Left colon (tissue), 2 donors: ENCODE measurements at regions not wholly inside any gene's neighbourhood (a gene's known extent, or its start where the extent isn't known, plus 50 kb on each side); places are given as distances from the start of the nearest gene placed in this dataset.

Experiments used
- ATAC-seq: fragments of 200-7000 bp; cut with Tn5 transposase; one replicate; pipeline ENCODE4 v1.9.1; 2020; ENCODE audit warnings: mild to moderate bottlenecking, moderate library complexity
- DNase-seq, 2 donors: peaks; one replicate each; pipeline ENCODE4 v3.0.0-alpha.2; 2020
- intact Hi-C, 2 donors: fragments of 100-400 bp; cut with DNase I in 1 of 2; cut with micrococcal nuclease in 1 of 2; formaldehyde crosslinking; loops; one replicate each; pipeline versions ENCODE4 v1.11.2 to v1.14.0; 2022; cut with DNase I, micrococcal nuclease
- donor health status: DM: no; HTN: no; CAD: no.
- donor health status: DM: yes; HTN: yes; CAD: no.

DNA sequence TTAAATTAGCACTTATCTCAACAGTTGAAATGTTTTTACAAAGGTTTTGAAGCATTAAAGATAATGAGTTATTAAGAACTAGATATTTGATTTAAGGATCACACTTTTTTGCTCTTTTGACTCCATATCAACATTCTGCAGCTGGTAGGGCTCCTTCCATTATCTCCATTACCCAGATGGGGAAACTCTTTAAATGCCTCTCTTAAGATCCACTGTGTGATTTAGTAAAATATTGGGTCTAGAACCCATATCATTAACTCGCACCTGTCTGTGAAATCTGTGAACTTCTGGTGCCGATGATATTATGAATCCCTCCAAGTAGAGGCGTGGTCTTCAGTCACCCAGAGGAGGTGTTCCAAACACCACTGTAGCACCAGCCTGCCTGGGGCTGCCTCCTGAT is 466.2 kb downstream of the TSN start:
- intact Hi-C loops = no loop called here
- ATAC-seq (no peak), DNase-seq (no peak)

DNA sequence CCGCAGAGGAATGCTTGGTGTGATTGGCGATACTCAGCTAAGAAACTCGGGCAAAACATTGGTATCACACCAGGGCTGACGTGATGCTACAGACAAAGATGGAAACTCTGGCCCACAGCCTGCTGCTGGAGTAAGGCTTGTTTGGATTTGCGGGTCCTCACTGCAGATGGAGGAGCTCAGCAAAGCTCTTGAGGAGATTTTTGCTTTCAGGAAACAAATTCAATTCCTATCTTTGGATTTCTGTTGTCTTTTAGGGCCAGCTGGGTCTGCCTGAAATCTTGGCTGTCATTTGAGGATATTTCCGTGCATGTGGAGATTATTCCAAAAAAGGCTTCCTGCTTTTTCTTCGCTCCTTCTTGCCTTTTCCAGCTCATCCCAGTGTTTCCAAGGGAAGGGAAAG is 475.8 kb downstream of the TSN start:
- DNase-seq (no peak), ATAC-seq (no peak)
- intact Hi-C loops = no loop called here

DNA sequence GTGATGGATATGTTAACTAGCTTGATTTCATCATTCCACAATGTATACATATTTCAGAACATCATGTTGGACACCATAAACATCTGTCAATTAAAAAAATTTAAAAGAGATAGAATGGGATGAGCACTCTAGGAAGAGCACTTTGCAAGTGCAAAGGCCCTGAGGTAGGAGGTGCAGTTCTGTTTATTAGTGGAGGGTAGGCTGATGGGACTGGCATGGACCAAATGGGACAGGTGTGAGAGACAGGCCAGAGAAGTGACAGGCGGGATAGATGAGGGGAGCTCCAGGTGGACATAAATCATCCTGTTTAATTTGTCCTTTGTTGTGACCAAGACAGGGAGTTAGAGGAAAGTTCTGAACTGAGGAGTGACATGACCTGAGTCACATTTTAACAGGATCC is 477.9 kb downstream of the TSN start:
- ATAC-seq = no peak
- intact Hi-C loops = no loop called here
- no peak for DNase-seq

DNA sequence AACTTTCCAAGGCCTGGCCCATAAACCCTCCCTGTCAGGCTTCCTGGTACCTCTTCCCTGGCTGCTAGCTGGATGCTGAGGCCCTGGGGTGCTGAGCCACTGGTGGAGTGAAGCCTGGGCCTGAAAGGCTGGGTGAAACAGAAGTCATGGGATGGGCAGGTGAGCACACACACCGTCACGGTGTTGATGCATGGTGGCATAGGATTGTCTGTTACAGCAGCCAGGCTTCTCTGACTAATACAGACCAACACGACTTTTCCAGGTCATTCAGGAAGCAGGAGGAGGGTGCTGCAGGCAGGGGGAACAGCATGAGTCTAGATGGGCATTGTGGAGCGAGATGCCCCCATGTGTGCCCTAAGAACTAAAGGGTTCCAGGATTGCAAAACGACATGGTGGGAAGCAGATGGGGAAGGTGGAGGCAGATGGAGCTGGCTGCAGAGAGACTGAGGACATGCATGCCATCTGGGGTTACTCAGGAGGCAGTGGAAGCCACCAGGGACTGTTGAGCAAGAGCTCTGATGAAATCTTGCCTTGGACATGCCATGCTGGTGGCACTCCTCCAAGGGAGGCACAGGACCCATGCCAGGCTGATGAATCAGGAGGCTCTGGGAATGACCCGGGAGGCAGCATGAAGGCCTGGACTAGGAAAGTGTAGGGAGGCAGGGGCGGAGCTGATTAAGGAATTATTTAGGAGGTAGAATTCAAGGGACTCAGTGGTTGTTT is 480.9 kb downstream of the TSN start:
- intact Hi-C loops = no loop called here
- ATAC-seq (no peak), DNase-seq (no peak)

DNA sequence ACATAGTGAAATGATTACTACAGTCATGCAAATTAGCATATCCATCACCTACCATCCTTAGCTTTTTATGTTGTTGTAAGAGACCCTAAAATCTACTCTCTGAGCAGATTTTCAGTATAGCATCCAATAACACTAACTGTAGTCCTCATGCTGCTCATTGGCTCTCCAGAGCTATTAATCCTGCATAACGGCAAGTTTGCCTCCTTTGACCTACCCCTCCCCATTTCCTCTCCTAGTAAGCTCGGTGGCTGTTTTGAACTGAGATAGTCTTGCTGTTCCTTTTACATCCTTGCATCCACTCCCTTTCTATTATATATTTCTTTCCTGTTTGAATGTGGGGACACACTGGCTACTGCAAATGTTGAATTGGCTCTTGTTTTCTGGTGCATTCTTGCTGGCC is 481.5 kb downstream of the TSN start:
- no peak for ATAC-seq
- intact Hi-C loops = no loop called here
- no peak for DNase-seq

DNA sequence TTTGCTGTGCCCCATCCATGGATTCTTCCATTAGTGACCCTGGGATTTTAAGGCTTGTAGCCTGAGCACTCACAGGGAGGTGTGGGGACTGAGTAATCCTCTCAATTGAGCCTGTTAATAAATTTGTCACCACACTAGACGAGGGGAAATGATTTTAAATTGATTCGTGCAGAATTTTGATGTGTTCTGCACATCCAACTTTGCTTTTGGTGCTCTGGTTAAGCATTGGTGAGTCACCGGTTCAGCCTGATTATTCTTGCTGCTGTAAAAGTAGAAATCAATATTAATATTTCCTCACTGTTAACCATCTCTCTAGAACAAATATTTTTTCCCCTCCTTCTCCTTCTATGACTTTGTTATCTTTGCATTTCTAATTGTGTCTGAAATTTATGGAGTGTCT is 482.0 kb downstream of the TSN start:
- intact Hi-C loops = no loop called here
- no peak for DNase-seq
- no peak for ATAC-seq

DNA sequence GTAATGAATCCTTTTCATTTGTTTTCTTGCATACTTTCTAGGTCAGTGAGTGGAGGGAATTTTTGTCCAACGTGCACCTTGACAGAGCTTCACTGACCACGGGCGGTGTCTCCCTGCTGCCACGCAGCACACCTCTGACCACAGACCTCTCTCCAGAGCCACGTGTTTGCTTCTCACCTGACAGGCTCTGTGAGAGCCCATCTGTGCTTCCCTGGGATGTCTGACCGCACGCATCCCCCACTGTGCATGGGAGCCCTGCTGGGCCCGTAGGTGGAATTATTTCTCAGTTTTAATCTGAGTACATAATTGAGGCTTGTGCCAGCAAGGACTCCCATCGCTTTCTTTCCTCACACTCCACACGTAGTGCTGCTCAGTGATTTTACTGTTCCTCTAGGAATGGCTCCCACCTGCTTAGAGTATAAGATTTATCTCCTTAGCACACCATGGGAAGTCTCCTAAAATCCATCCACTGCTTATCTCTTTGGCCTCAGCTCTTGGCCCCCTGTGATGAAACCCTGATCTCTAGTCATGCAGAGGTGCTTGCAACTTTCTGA is 482.6 kb downstream of the TSN start:
- no peak for ATAC-seq

DNA sequence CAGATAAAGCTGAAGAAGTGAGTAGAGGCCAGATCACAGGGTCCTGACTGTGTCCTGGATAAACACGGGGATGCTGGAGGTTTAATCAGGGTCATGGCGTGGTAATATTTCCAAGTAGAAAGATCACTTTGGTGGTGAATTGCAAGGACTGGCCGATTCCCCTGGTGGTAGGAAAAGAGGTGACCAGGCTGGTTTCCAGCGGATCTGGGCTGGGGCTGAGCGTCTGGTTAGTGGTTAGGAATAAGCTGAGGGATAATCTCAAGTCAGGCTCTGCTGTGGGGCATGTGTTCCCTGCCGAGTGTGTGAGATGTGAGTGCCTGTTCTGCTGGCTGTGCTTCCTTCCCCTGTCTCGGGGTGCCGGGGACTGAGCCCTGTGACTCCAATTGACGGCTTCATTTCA is 484.0 kb downstream of the TSN start:
- intact Hi-C loops = no loop called here
- no peak for ATAC-seq
- no peak for DNase-seq

More for the DNA sequence above, 482.6 kb downstream of the TSN start:
- DNase-seq = no peak
- intact Hi-C loops = no loop called here

DNA sequence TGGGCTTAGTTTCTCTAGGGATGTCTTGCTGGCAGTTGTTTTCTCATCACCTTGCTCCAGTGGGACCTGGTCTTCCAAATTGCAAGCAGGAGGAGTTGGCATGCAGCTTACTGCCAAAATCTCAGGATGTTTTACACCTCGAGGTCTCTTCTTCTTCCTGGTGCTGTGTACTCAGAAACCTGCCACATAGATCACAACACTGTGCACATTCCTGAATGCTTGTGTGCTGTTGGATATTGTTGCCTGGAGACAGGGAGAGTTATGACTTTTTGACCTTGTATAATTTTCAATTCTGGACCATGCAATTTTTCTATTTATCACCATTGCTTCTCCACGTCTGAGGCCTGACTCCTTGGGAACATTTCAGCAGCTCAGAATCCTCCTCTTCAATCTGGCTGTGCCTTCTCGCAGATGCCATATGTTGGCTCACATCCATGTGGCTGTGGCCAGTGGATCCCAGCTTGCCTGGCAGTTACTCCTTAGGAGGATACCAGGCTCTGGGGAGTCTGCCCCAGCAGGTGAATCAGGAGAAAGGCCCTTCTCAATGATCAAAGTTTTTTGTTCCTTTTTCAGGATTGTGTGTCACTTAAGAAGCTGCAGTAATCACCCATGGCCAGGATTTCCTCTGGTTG is 489.3 kb downstream of the TSN start:
- ATAC-seq = no peak
- no peak for DNase-seq
- intact Hi-C loops = no loop called here

DNA sequence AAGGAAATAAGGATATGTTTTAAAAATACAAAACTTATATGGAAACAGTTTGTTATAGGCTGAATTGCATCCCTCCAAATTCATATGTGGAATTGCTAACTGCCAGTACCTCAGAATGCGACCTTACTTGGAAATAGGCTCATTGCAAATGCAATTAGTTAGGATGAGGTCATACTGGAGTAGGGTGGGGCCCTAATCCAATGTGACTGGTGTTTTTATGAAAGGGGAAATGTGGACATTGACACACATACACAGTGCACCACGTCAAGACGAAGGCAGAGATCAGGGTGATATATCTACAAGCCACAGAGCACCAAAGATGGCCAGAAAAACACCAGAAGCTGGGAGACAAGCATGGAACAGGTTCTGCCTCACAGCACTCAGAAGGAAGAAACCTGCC is 494.2 kb downstream of the TSN start:
- no peak for DNase-seq
- intact Hi-C loops = no loop called here
- ATAC-seq = no peak

DNA sequence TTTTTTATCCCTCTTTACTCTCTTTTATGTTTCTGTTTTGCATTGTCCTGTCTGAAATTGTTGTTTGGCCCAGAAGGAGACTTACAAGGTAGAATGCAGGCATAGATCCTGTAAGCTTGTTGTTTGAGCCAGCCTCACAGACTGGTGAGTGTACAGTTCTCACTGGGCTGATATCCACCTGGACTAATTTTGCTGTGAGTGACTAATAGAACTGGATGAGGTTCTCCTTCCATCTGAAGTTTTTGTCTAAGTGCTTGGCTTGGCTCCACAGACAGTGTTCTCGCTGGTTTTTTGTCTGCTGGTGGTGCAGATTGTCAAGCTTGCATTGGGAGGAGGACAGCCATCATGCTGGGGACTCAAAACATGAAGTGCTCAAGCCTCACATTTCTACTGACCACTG is 495.7 kb downstream of the TSN start:
- ATAC-seq (no peak), DNase-seq (no peak)
- intact Hi-C loops = no loop called here

DNA sequence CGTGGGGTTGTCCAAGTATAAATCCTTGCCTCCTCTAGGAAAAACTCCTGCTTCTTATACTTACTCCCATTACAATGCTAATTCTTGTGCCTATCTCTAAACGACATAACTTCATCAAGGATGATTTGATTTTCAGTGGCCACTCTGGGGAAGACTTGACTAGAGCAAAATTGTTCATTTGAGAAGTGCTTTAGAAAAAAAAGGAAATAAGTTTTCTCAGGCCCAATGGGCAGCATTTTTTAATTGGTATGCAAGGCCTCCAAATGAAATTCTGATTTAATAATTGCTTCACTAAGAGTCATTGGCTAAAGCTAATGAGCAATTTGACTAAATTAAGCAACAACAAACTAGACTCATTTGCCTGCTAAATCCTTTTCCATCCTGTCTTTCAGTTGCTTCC is 496.1 kb downstream of the TSN start:
- DNase-seq (no peak), ATAC-seq (no peak)
- intact Hi-C loops = no loop called here

DNA sequence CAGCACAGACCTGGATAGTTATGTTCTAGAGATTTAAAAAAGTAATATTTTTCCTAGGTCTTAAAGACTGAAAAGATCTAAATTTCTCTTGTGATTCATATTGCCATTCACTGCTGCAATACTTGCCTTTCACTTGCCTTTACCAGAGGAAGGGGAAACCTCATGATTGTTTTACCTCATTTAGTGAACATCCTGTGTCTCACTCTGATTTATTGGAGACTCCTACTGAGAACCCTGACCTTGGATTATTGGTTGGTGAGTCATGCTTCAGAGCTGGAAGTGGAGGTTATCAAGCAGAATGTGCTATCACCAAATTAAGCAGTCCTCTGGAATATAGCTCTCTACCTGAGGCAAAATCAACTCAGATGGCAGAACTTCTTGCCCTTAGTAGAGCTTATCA is 500.5 kb downstream of the TSN start:
- intact Hi-C loops = no loop called here
- ATAC-seq (no peak), DNase-seq (no peak)

DNA sequence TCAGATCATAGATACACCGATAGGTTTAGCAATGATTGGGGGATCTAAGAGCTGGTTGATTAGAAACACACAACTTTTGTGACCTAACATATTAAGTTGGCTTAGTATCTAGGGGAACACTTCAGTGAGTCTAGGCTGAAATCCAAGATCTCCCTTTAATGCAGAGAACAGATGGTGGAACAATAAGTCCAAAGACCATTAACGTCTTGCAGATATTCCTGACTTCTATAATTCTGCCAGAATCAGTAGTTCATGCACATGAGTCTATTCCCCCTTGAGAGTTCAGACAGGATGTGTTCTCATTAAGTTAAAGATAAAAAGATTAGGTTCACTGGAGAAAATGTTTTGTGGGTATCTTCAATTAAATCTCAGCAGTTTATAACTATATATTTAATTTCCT is 506.5 kb downstream of the TSN start:
- intact Hi-C loops = no loop called here
- DNase-seq (no peak), ATAC-seq (no peak)

DNA sequence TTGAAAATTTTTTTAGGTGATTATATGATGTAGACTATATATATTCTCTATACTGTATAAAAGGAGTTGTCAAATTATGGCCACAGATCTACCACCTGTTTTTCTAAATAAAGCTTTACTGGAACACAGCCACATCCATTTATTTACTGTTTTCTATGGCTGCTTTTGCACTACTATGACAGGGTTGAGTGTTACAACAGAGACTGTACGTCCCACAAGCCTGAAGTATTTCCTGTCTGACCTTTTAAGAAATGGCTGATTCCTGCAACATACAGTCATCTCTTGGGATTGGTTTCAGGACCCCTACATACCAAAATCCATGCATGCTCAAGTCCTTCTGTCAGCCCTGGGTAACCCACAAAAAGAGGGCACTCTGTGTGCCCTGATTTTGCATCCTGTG is 508.3 kb downstream of the TSN start:
- ATAC-seq (no peak), DNase-seq (no peak)
- intact Hi-C loops = no loop called here

DNA sequence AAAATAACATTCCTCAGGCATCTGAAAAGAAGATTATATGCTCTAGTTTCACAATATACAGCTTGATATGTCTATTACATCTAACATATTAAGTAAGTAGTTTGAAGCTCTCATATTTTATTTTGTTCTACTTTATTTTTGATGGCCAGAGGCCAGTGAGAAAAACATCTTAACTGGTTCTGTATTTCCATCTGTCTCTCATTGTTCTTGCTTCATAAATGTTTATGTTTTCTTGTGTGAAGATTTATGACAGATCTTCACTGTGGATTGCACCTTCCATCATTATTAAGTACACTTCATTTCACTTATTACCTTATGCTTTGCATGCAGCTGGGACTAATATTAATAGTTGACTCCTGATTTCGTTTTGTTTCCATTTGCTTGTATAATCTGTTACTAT is 511.2 kb downstream of the TSN start:
- intact Hi-C loops = no loop called here
- DNase-seq (no peak), ATAC-seq (no peak)

DNA sequence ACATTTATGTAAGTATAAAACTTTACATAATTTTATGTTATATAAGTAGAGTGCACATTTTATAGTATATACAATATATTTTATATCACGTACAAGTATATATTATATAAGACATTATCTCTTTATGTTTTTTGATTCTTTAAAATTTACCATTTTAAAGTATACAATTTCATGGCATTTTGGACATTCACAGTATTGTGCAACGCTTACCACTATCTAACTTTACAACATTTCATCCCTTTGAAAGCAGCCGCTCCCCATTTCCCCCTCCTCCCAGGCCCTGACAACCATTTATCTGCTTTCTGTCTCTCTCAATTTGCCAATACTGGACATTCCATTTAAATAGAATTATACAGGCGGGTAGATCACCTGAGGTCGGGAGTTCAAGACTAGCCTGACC is 512.5 kb downstream of the TSN start:
- intact Hi-C loops = no loop called here
- DNase-seq (no peak), ATAC-seq (no peak)

DNA sequence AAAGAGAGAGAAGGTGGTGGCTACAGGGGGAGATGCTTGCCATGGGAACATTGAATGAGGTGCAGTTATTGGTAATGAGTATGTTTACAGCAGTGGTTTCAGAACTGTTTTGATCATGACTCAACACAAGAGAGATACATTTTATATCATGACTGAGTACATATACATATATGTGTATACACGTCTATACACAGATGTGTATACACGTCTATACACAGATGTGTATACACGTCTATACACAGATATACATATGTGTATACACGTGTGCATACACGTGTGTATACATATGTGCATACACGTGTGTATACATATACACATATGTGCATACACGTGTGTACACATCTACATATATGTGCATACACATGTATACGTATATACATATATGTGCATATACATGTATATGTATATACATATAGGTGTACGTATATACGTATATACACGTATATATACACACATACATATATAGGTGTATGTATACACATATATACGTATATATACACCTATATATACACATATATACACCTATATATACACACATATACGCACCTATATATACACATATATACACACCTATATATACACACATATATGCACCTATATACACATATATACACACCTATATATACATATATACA is 518.5 kb downstream of the TSN start:
- ATAC-seq (no peak), DNase-seq (no peak)
- intact Hi-C loops = no loop called here

DNA sequence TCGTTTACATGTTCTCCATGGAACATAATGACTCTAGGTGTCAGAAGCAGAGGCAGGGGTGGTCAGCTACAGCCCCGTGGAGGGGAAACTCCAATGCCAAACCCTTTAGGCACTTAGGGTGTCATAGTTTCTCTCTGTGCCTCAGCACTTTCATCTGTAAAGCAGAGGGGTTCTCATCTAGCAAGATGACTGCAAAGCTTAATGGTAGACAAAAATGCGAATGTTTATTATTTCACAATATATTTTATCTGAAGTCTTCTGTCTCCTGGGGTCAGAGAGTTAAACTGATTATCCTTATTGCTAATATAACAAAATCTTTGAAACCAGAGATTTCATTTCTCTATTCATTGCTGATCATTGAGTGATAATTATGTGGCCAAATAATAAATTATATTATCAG is 522.5 kb downstream of the TSN start:
- ATAC-seq (no peak), DNase-seq (no peak)
- intact Hi-C loops = no loop called here

DNA sequence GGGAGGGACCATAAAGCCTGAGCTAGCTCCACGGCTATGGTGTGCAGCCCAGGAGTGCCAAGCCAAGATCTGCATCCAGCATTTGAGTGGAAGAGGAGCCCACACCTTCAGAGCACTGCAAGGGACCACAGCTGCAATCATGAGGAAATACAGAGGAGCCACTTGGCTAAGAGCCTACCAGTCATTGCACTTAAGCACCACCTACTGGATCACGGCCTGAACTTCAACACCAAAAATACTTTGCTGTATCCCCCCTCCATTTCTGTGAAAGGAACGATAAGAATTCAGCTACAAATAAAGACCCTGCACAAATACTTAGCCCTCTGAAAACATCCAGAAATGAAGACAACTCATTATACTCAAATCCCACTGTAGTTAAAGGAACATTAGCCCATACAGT is 545.3 kb downstream of the TSN start:
- DNase-seq (no peak), ATAC-seq (no peak)
- intact Hi-C loops = no loop called here
